KOPT-K1 (cell line): ENCODE measurements at regions not wholly inside any gene's neighbourhood (a gene's known extent, or its start where the extent isn't known, plus 50 kb on each side); places are given as distances from the start of the nearest gene placed in this dataset.

Experiments used
- H3K27ac ChIP-seq: fragments of 200-600 bp; sonication (generic); 2 replicates; pipeline ENCODE4 v1.5.1; 2016; ENCODE audit warnings: antibody characterized with exemption, mild to moderate bottlenecking, low read depth, low read length; ENCODE audit not compliant: poor library complexity, severe bottlenecking
- H3K36me3 ChIP-seq: fragments of 200-600 bp; sonication (generic); 2 replicates; pipeline ENCODE4 v1.5.1; 2017; ENCODE audit warnings: antibody characterized with exemption, mild to moderate bottlenecking, low read length, moderate library complexity; ENCODE audit not compliant: insufficient read depth
- H3K9me3 ChIP-seq: fragments of 200-600 bp; sonication (generic); 2 replicates; pipeline ENCODE4 v1.5.1; 2017; ENCODE audit warnings: antibody characterized with exemption, low read length, mild to moderate bottlenecking; ENCODE audit not compliant: insufficient read depth, poor library complexity, severe bottlenecking

DNA sequence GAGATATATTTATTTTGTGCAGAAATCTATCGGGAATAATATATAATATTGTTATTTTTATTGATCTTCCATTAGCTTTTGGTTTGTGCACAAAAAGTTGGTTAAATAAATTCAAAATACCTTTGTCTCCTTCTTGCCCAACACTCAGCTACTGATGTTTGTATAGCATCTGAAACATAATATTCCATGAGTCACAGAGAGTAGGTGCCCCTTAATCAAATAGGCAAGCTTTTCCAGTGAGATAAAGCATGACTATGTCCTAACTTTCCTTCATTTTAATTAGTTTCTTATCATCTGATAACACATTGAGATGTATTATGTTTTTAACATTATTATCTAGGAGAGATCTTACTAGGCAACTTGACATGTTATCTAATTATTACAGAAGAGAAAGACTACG lies 432.2 kb downstream of the KIF20B start:
- peaks cover 33% of the 10 kb centered on the region for H3K9me3 ChIP-seq
- H3K27ac ChIP-seq, result no peak overlapping the region
- H3K36me3 ChIP-seq, result no peaks in the 10 kb centered on the region

DNA sequence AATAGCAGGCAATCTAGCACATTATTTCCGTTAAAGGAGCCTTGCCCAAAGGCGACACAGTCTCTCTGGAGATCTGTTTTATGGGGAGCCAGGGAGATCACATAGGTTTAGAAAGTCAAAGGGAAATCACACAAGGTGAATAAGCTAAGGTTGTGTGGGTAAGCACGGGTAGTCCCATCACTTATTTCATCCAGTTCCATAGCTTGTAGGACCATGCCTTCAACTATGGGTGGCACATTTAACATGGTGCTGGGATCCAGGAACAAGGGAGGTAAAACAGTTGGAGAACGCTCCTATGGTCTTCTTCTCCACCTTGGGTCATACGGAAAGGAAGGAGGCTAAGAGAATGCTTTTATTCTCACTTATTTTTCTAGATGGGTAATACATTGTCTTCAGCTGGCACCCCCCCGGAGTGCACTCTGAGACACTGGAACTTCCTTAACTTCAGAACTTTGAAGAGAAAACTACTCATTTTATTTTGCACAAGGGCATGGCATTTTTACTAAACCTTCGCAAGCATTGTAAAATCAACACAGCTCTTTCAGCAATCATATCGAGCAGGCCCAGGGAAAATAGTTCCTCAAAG lies 435.4 kb downstream of the KIF20B start:
- Histone ChIP-seq H3K27ac (no peak overlapping the region), H3K36me3 (no peaks in the 10 kb centered on the region), H3K9me3 (peaks cover 33% of the 10 kb centered on the region)

DNA sequence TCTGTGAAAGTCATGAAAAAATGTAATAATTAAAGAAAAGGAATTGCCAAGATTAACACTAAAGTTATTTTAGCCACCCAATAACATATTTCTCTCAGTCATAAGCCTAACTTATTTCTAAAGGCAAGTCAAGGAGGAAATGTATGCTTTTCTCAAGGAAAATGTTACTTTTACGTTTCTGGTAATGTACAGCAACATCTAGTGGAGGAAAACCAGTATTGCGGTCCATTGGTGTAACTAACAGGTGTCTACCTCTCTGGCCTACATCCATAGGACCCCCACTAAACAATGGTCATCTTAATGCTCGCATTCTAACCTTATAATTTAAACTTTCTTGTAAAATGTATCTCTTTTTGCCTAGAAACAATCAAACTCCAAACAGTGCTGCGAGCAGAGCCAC lies 437.5 kb downstream of the KIF20B start:
- no peaks in the 10 kb centered on the region for H3K36me3 ChIP-seq
- H3K27ac ChIP-seq, result no peak overlapping the region
- H3K9me3 ChIP-seq, result peaks cover 33% of the 10 kb centered on the region

DNA sequence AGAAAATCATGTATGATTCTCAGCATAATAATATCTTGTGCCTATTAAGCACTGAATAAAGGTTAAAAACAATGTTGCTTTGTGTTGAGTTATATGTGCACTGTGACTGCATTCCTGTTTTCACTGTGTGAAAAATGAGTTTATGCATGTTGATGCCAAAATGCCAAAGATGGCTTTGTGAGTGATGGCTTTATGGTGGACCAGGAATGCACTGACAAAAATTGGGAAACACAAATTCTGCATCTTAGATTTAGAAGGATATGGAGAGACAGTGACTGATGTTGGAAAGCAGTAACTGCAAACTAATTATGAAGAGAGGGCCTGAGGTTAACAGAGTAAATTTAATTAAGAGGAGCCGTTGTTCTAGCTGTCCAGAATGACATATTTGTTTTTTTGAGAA lies 440.4 kb downstream of the KIF20B start:
- H3K9me3 ChIP-seq, result peaks cover 17% of the 10 kb centered on the region
- H3K36me3 ChIP-seq, result no peaks in the 10 kb centered on the region
- no peak overlapping the region for H3K27ac ChIP-seq

DNA sequence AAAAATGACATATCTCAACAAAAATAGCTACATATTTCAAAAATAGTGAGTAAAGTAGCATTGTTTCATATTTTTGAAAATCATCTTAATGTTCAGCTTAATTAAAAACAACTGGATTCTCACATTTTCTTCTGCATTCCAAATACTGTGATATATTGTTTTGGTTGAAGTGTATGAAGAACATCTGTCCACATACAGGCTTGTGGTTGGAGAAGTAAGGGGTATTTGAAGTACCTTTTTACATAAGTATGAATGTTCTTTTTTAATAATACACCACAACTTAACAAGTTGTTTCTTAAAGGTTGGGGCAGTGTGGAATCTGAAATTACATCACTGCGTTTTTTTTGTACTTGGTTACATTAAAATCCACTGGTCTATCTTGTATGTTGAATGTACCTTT lies 442.5 kb downstream of the KIF20B start:
- no peaks in the 10 kb centered on the region for H3K9me3 ChIP-seq
- H3K27ac ChIP-seq, result no peak overlapping the region

DNA sequence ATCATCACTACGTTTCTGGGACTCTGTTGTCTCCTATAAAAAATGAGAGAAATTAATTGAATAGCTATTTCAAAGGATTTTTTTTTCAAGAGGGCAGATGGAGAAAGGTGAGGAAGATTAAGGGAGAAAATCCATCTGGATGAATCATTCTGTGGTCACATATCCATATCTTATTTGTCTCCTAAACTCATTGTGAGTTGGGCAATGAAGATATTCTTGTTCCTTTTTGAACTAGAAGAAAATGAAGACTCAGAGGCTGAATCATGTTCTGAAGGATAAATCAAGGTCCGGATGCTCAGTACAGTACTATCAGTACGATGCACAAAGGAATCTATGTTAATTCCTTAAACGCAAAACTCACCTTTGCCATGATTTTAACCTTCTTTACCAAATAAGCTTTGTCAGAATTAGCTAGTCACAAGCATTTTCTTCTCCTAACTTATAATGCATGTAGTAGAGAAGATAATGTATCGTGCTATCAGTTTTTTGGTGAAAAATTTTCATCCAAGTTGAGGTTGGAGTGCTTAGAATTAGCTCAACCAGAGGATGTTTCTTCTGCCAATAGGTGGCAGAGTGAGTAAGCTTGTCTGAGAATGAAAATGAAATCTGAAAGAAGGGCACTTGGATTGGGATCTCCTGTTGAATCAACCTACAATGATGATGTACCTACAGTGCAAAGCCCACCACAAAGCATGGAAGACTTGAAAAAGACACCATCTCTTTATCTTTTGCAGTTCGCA lies 446.9 kb downstream of the KIF20B start:
- H3K9me3 ChIP-seq, result no peaks in the 10 kb centered on the region
- H3K36me3 ChIP-seq, result no peaks in the 10 kb centered on the region
- H3K27ac ChIP-seq, result no peak overlapping the region

More for the DNA sequence above, 442.5 kb downstream of the KIF20B start:
- no peaks in the 10 kb centered on the region for H3K36me3 ChIP-seq

DNA sequence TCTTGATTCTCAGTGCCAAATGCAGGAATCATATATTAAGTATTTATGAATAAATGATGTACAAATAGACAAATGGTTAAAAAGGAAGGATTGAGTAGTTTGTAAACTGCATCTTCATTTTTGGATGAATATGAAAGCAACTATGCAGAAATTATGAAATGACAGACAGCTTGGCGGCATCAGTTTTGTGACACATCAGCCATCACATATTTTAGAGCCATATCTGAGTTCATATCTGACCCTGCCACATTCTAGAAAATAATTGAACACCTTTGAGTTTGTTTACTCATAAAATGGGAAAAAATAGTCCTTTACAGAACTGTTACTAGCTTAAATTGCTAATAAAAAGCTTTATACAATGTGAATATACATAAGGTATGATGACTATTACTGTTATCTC lies 448.2 kb downstream of the KIF20B start:
- Histone ChIP-seq H3K27ac (no peak overlapping the region), H3K36me3 (no peaks in the 10 kb centered on the region), H3K9me3 (no peaks in the 10 kb centered on the region)

DNA sequence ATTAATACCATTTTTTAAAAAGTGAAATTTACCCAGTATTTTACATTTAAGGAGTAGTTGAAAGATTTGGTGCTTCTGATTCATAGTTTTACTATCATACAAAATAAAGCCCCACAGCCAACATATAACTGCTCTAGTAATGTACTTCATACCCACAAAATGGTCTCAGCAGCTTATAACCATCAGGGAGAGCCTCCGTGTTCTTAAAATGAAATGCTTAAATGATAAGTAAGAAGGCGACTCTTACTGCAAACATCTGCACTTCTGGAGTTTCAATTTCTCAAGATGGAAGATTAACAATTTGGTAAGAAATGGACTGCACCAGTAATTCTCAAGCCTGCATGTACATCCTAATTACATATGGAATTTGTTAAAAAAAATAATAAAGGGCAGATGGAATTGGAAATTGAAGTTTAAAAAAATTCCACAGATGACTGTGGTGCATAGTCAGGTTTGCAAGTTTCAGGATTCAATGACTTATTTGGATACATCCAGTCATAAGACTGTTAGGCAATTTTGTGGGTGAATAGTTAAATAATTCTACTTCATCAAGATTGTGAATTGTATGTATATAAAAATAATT lies 461.0 kb downstream of the KIF20B start:
- no peaks in the 10 kb centered on the region for H3K9me3 ChIP-seq
- no peaks in the 10 kb centered on the region for H3K36me3 ChIP-seq
- H3K27ac ChIP-seq, result no peak overlapping the region

DNA sequence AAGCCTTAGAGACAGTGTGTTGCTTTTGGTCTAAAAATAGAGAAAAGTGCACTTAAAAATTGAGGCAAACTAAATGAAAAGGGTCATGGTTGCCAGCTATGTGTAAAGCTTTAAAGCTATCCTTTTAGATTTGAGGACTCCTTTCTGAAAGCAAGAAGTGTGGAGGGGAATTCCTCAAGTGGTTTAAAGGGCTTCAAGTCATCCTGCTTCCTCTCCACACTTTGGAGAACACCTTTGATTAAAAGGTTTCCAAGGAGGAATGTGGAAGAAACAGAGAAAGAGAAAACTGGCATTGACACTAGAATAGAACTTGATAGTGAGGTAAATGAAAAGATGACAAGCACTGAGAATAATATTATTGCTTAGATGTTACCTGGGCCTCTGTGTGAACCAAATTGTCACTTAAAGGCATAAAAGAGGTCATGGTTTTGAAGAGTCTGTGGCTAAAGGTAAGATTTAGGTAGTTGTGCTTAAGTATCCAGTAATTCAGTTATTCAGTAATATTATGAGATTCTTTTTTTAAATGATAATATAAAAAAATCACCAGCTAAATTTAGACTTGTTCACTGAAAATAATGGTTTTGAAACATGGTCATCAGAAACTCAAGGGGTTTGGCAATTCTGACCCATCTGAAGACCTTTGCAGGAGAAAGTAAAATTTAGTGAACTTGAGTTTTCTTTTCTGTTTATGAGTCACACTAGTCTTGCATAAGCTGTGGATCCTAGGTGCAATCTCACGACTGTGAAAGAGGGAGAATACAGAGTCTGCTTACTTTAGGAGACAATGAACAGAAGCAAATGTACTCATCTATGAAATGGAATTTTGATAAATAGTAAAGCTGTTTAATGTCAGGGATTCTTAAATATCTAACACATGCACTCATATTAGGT lies 466.0 kb downstream of the KIF20B start:
- no peaks in the 10 kb centered on the region for H3K36me3 ChIP-seq
- H3K27ac ChIP-seq, result no peak overlapping the region
- no peaks in the 10 kb centered on the region for H3K9me3 ChIP-seq

DNA sequence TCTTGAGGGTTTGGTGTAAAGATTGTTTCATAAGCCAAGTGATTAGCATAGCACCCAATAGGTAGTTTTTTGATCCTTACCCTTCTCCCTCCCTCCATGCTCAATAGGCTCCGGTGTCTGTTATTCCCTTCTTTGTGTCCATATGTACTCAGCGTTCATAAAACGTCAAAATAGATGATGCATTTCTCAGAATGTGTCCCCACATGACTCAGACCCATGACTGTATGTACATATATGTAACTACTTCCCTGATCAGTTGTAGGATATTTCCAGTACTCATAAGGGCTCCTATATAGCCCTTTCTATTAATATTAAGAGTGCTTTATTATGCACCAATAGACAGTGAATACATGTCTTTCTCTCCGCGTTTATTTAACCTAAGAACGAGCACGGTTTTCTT lies 466.9 kb downstream of the KIF20B start:
- Histone ChIP-seq H3K36me3 (no peaks in the 10 kb centered on the region), H3K9me3 (no peaks in the 10 kb centered on the region), H3K27ac (no peak overlapping the region)

DNA sequence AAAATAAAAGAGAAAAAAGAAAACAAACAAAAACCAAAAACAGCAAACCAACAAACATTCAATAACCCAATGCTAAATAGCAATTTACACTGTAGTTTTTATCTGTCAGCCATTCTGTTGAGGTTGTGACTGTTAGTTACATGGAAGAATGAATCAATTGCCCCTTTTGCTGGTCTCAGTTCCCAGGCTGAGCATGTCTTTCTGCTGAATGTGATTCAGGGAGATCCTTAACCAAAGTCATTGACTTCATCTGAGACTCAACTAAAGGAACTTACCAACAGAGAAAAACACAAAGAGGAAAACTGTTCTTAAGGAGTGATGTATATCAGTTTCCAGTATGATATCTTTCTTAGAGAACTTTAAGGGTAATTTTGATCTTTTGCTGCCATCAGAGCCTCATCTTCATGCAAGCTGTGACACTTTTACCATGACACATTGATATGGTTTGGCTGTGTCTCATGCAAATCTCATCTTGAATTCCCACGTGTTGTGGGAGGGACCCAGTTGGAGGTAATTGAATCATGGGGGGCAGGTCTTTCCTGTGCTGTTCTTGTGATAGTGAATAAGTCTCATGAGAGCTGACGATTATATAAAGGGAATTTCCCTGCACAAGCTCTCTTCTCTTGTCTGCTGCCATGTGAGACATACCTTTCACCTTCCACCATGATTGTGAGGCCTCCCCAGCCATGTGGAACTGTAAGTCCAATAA lies 469.8 kb downstream of the KIF20B start:
- Histone ChIP-seq H3K9me3 (no peaks in the 10 kb centered on the region), H3K27ac (no peak overlapping the region), H3K36me3 (no peaks in the 10 kb centered on the region)

DNA sequence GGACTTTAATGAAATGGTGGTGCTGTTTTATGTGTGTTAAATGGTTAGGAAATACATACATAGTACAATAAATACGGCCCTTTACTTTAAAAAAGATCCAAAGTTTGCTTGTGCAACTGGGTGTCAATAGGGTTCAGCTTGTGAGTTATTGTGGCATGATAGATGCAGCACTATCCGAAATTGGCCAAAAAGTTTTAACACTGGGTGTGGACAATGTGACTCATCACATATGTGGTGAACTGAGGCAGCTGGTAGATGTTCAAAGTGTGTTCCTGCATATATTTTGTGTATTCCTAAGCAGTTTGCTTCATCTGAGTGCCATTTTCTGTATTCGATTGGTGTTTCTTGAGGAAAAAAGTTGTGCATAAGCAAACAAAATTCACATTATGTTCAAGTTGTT lies 473.1 kb downstream of the KIF20B start:
- Histone ChIP-seq H3K27ac (no peak overlapping the region), H3K36me3 (no peaks in the 10 kb centered on the region), H3K9me3 (no peaks in the 10 kb centered on the region)

DNA sequence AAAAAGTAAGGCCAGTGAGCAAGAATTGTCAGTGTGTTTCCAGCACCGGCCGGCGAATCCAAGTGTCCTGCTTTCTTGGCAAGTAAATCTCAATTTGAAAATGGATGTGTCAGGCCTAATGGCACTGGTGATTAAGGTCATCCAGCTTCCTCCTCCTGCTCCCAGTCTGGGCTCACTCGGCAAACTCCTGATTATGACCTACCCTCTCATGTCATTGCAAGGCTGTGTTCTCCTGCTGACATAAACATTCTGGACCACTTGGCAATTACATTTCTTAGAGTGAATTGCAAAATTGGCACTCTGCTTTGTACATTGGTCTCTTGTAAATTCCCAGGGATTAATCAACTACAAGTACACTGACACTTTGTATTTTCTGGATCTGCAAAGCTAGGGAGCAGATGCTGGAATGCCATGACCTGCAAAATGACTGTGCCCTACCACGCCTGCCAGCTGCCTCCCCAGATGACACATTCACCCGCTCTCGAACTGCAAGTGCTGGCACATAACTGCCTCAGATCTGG lies 473.8 kb downstream of the KIF20B start:
- no peaks in the 10 kb centered on the region for H3K9me3 ChIP-seq

DNA sequence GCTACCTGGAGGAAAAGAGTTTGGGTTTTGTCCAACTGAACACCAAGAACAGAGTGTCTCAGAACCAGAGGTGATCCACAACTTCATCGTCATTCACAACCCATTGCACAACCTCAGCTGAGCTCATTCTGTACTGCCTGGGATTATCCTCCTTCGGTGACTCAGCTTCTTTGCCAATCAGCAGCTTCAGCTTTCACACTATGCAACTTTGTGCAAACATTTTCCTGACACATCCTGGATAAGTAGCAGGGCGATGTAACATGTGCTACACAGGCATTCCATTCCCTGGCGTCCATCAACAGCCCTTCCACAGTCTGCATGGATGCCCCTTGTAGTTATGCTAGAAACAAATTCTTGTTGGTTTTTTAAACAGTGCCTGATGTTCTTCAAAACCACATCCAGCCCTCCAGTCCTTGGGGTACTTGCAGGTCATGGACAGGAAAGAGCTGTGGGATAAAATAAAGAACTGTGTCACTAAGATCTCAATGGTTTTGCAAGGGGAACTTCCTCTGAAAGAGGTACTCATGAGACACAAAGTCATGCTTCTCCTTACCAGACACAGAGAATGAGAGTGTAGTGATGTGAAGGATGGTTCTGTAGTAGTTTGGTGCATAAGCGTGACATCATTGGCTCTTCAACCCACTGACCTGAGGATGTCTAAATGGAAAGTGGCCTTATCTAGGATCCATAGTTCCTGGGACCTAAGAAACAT lies 478.5 kb downstream of the KIF20B start:
- Histone ChIP-seq H3K36me3 (no peaks in the 10 kb centered on the region), H3K27ac (no peak overlapping the region), H3K9me3 (no peaks in the 10 kb centered on the region)

More for the DNA sequence above, 473.8 kb downstream of the KIF20B start:
- no peaks in the 10 kb centered on the region for H3K36me3 ChIP-seq
- no peak overlapping the region for H3K27ac ChIP-seq
